ENCODE measurements at regions not wholly inside any gene's neighbourhood (a gene's known extent, or its start where the extent isn't known, plus 50 kb on each side); places are given as distances from the start of the nearest gene placed in this dataset.
A peak's percentile ranks its signal among the peaks of the same experiment; 100 is the strongest.
"Not testable (repeated sequence)": the region's sequence is repeated elsewhere in the genome, so short reads cannot be mapped to it uniquely, and the experiment has no call there.

GRCh38 chr11:56876621-56877275 is 112.0 kb upstream of the OR5AK2 start:
- no peak for DNase-seq

GRCh38 chr11:56855217-56855616 is 106.7 kb upstream of the OR9G4 start:
- no peak for DNase-seq

GRCh38 chr11:56852131-56852530 is 103.6 kb upstream of the OR9G4 start:
- no peak for DNase-seq

GRCh38 chr11:56849852-56850251 is 101.4 kb upstream of the OR9G4 start:
- no peak for DNase-seq

- DNase-seq, result no peak
Observed at GRCh38 chr11:56849250-56849649, 100.8 kb upstream of the OR9G4 start.

GRCh38 chr11:56848141-56848809 is 99.8 kb upstream of the OR9G4 start:
- DNase-seq, result no peak

- no peak for DNase-seq
Observed at GRCh38 chr11:56846631-56847576, 98.4 kb upstream of the OR9G4 start.

GRCh38 chr11:56845121-56845732 is 96.7 kb upstream of the OR9G4 start:
- DNase-seq, result no peak

- DNase-seq, result no peak
Observed at GRCh38 chr11:56843816-56844215, 95.3 kb upstream of the OR9G4 start.

GRCh38 chr11:56842814-56843794 is 94.6 kb upstream of the OR9G4 start:
- DNase-seq, result no peak

GRCh38 chr11:56841210-56841810 is 92.8 kb upstream of the OR9G4 start:
- DNase-seq, result peak; percentile 38

- not testable (repeated sequence) for DNase-seq
Observed at GRCh38 chr11:56827357-56827756, 78.9 kb upstream of the OR9G4 start.

- DNase-seq, result no peak
Observed at GRCh38 chr11:56819916-56820315, 71.4 kb upstream of the OR9G4 start.

GRCh38 chr11:56817661-56818060 is 69.2 kb upstream of the OR9G4 start:
- DNase-seq, result no peak

- DNase-seq, result no peak
Observed at GRCh38 chr11:56816259-56816658, 67.8 kb upstream of the OR9G4 start.

- DNase-seq, result no peak
Observed at GRCh38 chr11:56808326-56808725, 59.8 kb upstream of the OR9G4 start.

- no peak for DNase-seq
Observed at GRCh38 chr11:56799691-56800210, 51.3 kb upstream of the OR9G4 start.

Data from NCI-H1694 (cell line).